Common myeloid progenitor, CD34-positive (primary cell): ENCODE measurements at regions not wholly inside any gene's neighbourhood (a gene's known extent, or its start where the extent isn't known, plus 50 kb on each side); places are given as distances from the start of the nearest gene placed in this dataset.

Source experiments
- CTCF ChIA-PET: fragments of 350-600 bp; sonication (Branson Sonifier 250); formaldehyde crosslinking; loops from one replicate; lab custom pipeline; 2021; ENCODE audit warnings: antibody characterized with exemption; lab: Charles Lee
- POLR2A ChIA-PET: fragments of 350-600 bp; sonication (Branson Sonifier 250); formaldehyde crosslinking; loops from one replicate; lab custom pipeline; 2021; ENCODE audit warnings: antibody characterized with exemption; lab: Charles Lee
- DNase-seq, 3 donors: peaks; one replicate each; pipeline versions ENCODE4 v3.0.0 to v3.0.0-alpha.2; 2013
- H3K27ac ChIP-seq, 2 experiments: 1 replicate in 1 of 2; 2 replicates in 1 of 2; pipeline ENCODE4 v1.7.0; 2013; ENCODE audit warnings: inconsistent platforms in 2 of 2, low read length in 2 of 2, mild to moderate bottlenecking in 2 of 2, low read depth in 1 of 2, moderate library complexity in 1 of 2; ENCODE audit not compliant: severe bottlenecking in 2 of 2, insufficient read depth in 1 of 2, poor library complexity in 1 of 2
- H3K27me3 ChIP-seq, 5 experiments: replicated peaks in 2 of 5; 1 replicate in 3 of 5; 2 replicates in 2 of 5; pipeline versions ENCODE4 v1.6.1 to v1.7.0; 2013; ENCODE audit warnings: low read length in 4 of 5, mild to moderate bottlenecking in 2 of 5, moderate library complexity in 2 of 5, inconsistent platforms in 1 of 5; ENCODE audit not compliant: insufficient read depth in 5 of 5, control insufficient read depth in 4 of 5
- H3K36me3 ChIP-seq, 4 experiments: 1 replicate in 2 of 4; 2 replicates in 2 of 4; pipeline versions ENCODE4 v1.6.1 to v1.7.0; 2013; ENCODE audit warnings: low read length in 3 of 4, control low read depth in 1 of 4, mild to moderate bottlenecking in 1 of 4; ENCODE audit not compliant: control insufficient read depth in 4 of 4, insufficient read depth in 4 of 4
- H3K4me1 ChIP-seq, 4 experiments: 1 replicate in 3 of 4; 2 replicates in 1 of 4; pipeline versions ENCODE4 v1.6.1 to v1.7.1; 2013; ENCODE audit warnings: low read length in 3 of 4, mild to moderate bottlenecking in 3 of 4, control low read depth in 1 of 4, inconsistent platforms in 1 of 4, moderate library complexity in 1 of 4; ENCODE audit not compliant: control insufficient read depth in 4 of 4, insufficient read depth in 4 of 4; ENCODE audit errors: control extremely low read depth in 1 of 4
- H3K4me3 ChIP-seq, 7 experiments: 1 replicate in 4 of 7; 2 replicates in 3 of 7; pipeline versions ENCODE4 v1.5.1 to v1.7.0; 2013; ENCODE audit warnings: mild to moderate bottlenecking in 7 of 7, low read length in 6 of 7, moderate library complexity in 6 of 7, inconsistent platforms in 2 of 7, low read depth in 2 of 7, control low read depth in 1 of 7; ENCODE audit not compliant: insufficient read depth in 4 of 7, control insufficient read depth in 1 of 7; ENCODE audit errors: extremely low read depth in 1 of 7
- H3K9me3 ChIP-seq, 5 experiments: 1 replicate in 4 of 5; 2 replicates in 1 of 5; pipeline versions ENCODE4 v1.6.1 to v1.7.1; 2013; ENCODE audit warnings: low read length in 4 of 5, mild to moderate bottlenecking in 2 of 5, inconsistent platforms in 1 of 5, low read depth in 1 of 5, moderate library complexity in 1 of 5; ENCODE audit not compliant: control insufficient read depth in 4 of 5, insufficient read depth in 2 of 5; ENCODE audit errors: control extremely low read depth in 1 of 5
- WGBS: methylation state at CpG from one replicate; pipeline ENCODE4 v1.1.5; 2013; ENCODE audit not compliant: insufficient coverage; 5-methylcytosine and 5-hydroxymethylcytosine counted together

DNA sequence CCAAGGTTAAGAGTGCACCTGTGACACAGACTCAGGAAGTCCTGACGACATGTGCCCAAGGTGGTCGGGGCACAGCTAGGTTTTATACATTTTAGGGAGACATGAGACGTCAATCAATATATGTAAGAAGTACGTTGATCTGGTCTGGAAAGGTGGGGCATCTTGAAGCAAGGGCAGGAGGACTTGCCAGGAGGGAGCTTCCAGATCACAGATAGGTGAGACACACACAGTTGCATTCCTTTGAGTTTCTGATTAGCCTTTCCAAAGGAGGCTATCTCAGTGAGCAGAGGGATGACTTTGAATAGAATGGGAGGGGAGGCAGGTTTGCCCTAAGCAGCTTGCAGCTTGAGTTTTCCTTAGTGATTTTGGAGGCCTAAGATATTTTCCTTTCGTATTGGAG lies 257.4 kb downstream of the CGGBP1 start:
- ChIA-PET POLR2A (no interaction called here), CTCF (interaction anchor here (0.7 to 2.2 kb wide), 4 partner anchors 9 to 23 kb away, joined by 3 to 9 read pairs (median 4); partner anchors contain the start of gene HTR1F)
- Histone ChIP-seq H3K4me1 (peaks cover 31 to 76% (median 37%) of the 10 kb centered on the region in 4 experiments), H3K9me3 (no peaks in the 10 kb centered on the region), H3K36me3 (peaks cover 0 to 5% (median 0%) of the 10 kb centered on the region in 4 experiments), H3K4me3 (peak overlapping the region in 3 of 7 experiments; percentile 4 to 43 (median 38)), H3K27me3 (no peaks in the 10 kb centered on the region), H3K27ac (peak overlapping the region; percentile 53 to 76)
- 17% methylated on average over 4 of the region's 5 CpGs for WGBS
- peak in 1 of 3 donors; percentile 40 for DNase-seq

DNA sequence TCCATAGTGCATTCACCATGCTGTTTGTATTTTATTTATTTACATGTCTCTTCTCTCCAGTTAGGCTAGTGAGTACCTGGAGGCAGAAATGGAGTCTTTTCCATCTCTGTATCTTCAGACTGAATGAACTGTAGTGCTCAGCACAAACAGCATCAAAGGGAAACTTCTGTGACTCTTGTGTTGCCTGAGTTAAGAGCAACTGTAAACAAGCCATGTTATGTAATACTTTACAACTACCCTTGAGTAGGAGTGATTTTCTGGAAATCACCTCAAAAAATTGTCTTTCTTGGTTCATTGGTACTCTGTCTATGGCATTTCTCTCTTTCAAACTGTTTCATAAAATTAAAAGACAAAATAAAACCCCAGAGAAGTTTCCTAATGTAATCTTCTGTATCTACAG lies 258.3 kb downstream of the CGGBP1 start:
- peak overlapping the region in 1 of 7 experiments; percentile 48 for H3K4me3 ChIP-seq
- peaks cover 0 to 5% (median 0%) of the 10 kb centered on the region in 4 experiments for H3K36me3 ChIP-seq
- H3K4me1 ChIP-seq, result peaks cover 36 to 83% (median 45%) of the 10 kb centered on the region in 4 experiments
- ChIA-PET CTCF (interaction anchor here (0.7 to 2.2 kb wide), 5 partner anchors 8 to 40 kb away, joined by 3 to 9 read pairs (median 4); partner anchors contain the start of gene HTR1F), POLR2A (no interaction called here)
- H3K9me3 ChIP-seq, result no peaks in the 10 kb centered on the region
- no peaks in the 10 kb centered on the region for H3K27me3 ChIP-seq
- peak overlapping the region; percentile 53 to 76 for H3K27ac ChIP-seq
- DNase-seq, result peak in 2 of 3 donors; percentile 49 to 63

DNA sequence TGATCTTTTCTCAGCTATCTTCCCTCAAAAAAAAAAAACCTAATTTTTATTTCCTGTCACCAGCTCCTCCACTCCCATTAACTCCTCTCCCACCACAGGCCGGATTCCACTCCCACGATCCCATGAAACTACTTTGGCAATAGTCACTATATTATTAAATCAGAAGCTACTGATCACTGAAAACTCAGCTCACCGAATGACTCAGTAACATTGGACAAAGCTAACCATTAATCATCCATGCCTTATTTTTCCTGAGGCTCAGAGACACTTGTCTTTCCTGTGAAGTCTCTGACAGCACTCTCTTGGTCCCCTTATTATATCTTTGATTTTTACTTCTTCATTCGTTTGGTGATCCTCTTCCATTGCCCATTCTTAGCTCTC lies 260.2 kb downstream of the CGGBP1 start:
- 43% methylated on average over 3 of the region's 4 CpGs for WGBS
- Histone ChIP-seq H3K9me3 (no peaks in the 10 kb centered on the region), H3K27ac (peak overlapping the region in 1 of 2 experiments; percentile 96), H3K4me1 (peaks cover 39 to 81% (median 54%) of the 10 kb centered on the region in 4 experiments), H3K36me3 (peaks cover 0 to 5% (median 0%) of the 10 kb centered on the region in 4 experiments), H3K27me3 (no peaks in the 10 kb centered on the region), H3K4me3 (peak overlapping the region in 1 of 7 experiments; percentile 44)
- no peak for DNase-seq
- ChIA-PET CTCF (interaction anchor here (1.0 to 2.2 kb wide), 4 partner anchors 16 to 314 kb away, joined by 3 to 6 read pairs (median 4); no protein-coding TSS in a partner anchor), POLR2A (interaction anchor here (0.6 kb wide), 1 partner anchor 39 kb away, joined by 3 read pairs; no protein-coding TSS in a partner anchor)

DNA sequence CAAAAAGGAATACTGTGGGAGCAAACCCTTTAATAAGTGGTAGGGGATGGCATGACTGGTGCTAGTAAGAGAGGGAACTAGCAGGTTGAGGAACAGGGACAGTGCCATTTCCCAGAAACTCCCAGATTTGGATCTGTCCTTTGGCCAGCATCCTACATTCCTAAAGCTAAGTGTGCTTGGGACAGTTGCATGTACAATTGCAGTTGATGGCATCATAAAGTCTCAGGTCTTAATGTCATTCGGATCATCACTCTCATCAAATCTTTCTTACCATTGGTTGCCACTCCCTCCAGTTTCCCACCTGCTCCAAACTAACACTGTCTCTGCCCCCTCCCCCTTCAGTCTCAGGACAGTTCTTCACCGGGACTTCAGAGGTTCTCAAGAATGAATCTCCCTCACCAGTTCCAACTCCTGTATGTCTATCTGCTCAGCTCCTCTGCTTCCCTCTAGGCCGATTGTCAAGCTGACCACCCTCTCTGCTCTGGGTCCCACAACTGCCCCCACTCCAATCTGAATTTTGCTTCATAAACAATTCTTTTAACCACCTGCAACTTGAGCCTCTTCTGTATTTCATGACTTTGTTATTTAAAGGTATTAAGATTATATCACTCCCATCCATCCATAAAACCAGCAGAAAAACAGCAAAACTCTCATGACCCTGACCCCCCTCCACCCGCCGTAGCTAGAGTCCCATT lies 260.8 kb downstream of the CGGBP1 start:
- POLR2A ChIA-PET, result no interaction called here
- Histone ChIP-seq H3K27me3 (no peaks in the 10 kb centered on the region), H3K9me3 (no peaks in the 10 kb centered on the region), H3K4me3 (peak overlapping the region in 3 of 7 experiments; percentile 11 to 76 (median 51)), H3K27ac (peak overlapping the region; percentile 88 to 96), H3K36me3 (peaks cover 0 to 5% (median 0%) of the 10 kb centered on the region in 4 experiments), H3K4me1 (peaks cover 39 to 75% (median 51%) of the 10 kb centered on the region in 4 experiments)
- 84% methylated on average over 5 of the region's 5 CpGs for WGBS
- CTCF ChIA-PET, result interaction anchor here (0.8 to 2.2 kb wide), 4 partner anchors 17 to 315 kb away, joined by 4 to 6 read pairs (median 5); no protein-coding TSS in a partner anchor
- DNase-seq, result no peak

DNA sequence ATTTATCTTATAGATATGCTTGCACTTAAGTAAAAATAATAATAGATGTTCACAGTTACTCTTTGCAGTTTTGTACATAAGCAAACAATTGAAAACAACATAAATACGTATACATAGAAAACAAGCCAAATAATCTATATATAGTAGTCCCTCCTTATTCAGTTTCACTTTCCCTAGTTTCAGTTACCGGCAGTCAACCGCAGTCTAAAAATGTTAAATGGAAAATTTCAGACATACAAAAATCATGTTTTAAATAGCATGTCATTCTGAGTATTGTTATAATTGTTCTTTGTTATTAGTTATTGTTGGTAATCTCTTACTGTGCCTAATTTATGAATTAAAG lies 262.0 kb downstream of the CGGBP1 start:
- CTCF ChIA-PET, result interaction anchor here (0.8 to 1.4 kb wide), 3 partner anchors 36 to 207 kb away, joined by 3 to 5 read pairs (median 4); no protein-coding TSS in a partner anchor
- Histone ChIP-seq H3K4me3 (peak overlapping the region in 6 of 7 experiments; percentile 43 to 97 (median 66)), H3K27ac (peak overlapping the region; percentile 88 to 96), H3K4me1 (peaks cover 42 to 75% (median 54%) of the 10 kb centered on the region in 4 experiments), H3K27me3 (no peaks in the 10 kb centered on the region), H3K36me3 (peaks cover 0 to 5% (median 0%) of the 10 kb centered on the region in 4 experiments), H3K9me3 (no peaks in the 10 kb centered on the region)
- POLR2A ChIA-PET, result no interaction called here
- peak in 2 of 3 donors; percentile 65 to 75 for DNase-seq
- 20% methylated on average over 1 of the region's 3 CpGs for WGBS

DNA sequence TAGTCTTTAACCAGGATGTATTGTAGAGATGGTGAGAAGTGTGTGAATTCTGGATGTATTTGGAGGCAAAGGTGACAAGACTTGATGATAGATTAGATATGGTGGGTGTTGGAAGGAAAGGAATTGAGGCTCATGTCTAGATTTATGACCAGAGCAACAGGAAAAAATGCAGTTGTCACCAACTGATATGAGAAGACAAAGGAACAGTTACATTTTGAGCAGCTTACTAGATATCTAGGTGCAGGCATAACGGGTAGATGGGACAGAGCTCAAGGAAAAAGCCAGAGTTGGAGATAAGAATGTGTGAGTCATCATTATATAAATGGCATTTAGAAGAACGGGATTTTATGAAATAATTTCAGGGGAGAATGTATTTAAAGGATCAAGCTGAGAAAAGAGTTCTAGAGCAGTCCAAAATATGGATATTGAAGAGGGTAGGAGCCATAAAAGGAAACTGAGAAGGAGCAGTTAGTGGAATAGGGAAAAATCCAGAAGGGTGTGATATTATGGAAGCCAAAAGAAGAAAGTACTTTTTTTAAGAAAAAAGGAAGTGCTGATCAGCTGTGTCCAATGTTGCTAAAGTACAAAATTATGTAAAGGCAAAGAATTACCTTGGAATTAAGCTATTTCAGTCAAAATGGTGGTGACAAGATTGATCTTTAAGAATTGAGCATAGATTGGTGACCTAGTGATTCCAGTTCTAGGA lies 262.5 kb downstream of the CGGBP1 start:
- ChIA-PET CTCF (interaction anchor here (1.2 to 1.4 kb wide), 4 partner anchors 29 to 208 kb away, joined by 3 to 5 read pairs (median 3); no protein-coding TSS in a partner anchor), POLR2A (no interaction called here)
- H3K4me1 ChIP-seq, result peaks cover 38 to 76% (median 52%) of the 10 kb centered on the region in 4 experiments
- H3K4me3 ChIP-seq, result peak overlapping the region in 6 of 7 experiments; percentile 43 to 97 (median 66)
- whole genome bisulfite sequencing, result 0% methylated on average over 2 of the region's 2 CpGs
- peak; percentile 73 to 91 (median 79) for DNase-seq
- no peaks in the 10 kb centered on the region for H3K9me3 ChIP-seq
- H3K27ac ChIP-seq, result peak overlapping the region; percentile 88 to 96
- H3K36me3 ChIP-seq, result peaks cover 0 to 5% (median 0%) of the 10 kb centered on the region in 4 experiments
- no peaks in the 10 kb centered on the region for H3K27me3 ChIP-seq
